ENCODE measurements at regions not wholly inside any gene's neighbourhood (a gene's known extent, or its start where the extent isn't known, plus 50 kb on each side); places are given as distances from the start of the nearest gene placed in this dataset.
"Not testable (repeated sequence)": the region's sequence is repeated elsewhere in the genome, so short reads cannot be mapped to it uniquely, and the experiment has no call there.

GRCh38 chr13:52565324-52565723 is 76.9 kb upstream of the HNRNPA1L2 start:
- not testable (repeated sequence) for DNase-seq (ENCODE audit: extremely low read depth in 1 of 11, low read depth in 9 of 11, low spot score in 4 of 11)

DNA sequence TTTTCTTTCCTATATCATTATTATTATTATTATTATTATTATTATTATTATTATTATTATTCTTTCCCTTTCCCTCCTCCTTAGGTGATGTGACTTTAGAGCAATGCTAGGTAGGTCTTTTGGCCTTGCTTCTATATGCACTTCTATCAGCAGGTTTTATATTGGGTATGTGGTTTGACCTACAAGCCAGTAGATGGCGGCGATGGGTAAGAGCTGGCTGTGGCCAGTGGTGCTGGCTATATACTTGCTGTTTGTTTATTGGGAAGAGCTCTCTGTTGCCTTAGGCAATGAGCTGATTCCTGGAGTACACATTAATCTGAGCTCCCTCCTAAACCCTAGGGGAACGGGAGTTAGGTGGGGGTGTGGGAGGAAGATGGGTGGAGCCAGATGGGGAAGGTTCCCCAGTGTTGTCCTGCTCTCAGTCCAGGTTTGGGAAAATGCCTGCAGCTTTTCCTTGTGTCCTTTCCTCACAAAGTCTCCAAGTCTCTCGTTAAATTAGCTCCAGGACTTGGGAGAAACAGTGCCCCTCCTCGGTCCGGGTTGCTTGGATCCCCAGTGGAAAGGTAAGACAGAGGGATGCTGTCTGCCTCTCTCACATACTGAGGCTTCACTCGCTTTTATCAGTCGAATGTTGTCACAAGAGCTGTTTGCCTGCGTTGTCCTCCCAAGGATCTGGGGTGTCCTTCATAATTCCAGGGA is 72.2 kb upstream of the HNRNPA1L2 start:
- DNase-seq (ENCODE audit: extremely low read depth in 1 of 11, low read depth in 9 of 11, low spot score in 4 of 11) = peak in 8 of 11 donors; percentile 2 to 39 (median 12)

DNA sequence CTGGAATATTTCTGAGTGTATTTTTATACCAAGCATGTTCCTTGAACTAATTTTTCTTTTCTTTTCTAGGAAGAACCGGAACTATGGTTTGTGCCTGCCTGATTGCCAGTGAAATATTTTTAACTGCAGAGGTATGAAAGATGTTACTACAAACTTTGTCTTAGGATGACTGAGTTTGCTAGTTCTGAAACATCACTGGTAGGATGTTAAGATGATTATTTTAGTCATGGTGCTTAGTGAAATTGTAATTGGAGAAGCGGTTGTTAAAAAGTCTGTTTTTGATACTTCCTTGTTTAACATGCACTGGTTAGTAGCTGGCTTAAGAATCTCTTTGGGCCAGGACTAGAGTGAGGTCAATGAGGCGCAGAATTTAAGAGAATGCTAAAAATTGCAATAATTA is 71.1 kb upstream of the HNRNPA1L2 start:
- DNase-seq (ENCODE audit: extremely low read depth in 1 of 11, low read depth in 9 of 11, low spot score in 4 of 11) = not testable (repeated sequence)

GRCh38 chr13:52582962-52583361 is 59.3 kb upstream of the HNRNPA1L2 start:
- not testable (repeated sequence) for DNase-seq (ENCODE audit: extremely low read depth in 1 of 11, low read depth in 9 of 11, low spot score in 4 of 11)

Data from renal cortex interstitium (tissue), 11 donors.